ENCODE measurements at regions not wholly inside any gene's neighbourhood (a gene's known extent, or its start where the extent isn't known, plus 50 kb on each side); places are given as distances from the start of the nearest gene placed in this dataset.

GRCh38 chr10:120110196-120110595 is 217.7 kb downstream of the SEC23IP start:
- H3K4me1 ChIP-seq (ENCODE audit: insufficient read depth, low read length) = no peaks in the 10 kb centered on the region
- no peaks in the 10 kb centered on the region for H3K9me3 ChIP-seq (ENCODE audit: control insufficient read depth, insufficient read depth, low read length)
- H3K9ac ChIP-seq (ENCODE audit: low read depth, low read length) = no peak overlapping the region
- H3K36me3 ChIP-seq (ENCODE audit: insufficient read depth, low read length) = no peaks in the 10 kb centered on the region

GRCh38 chr10:120111628-120112027 is 219.1 kb downstream of the SEC23IP start:
- Histone ChIP-seq H3K9ac (ENCODE audit: low read depth, low read length) (no peak overlapping the region), H3K36me3 (ENCODE audit: insufficient read depth, low read length) (no peaks in the 10 kb centered on the region), H3K9me3 (ENCODE audit: control insufficient read depth, insufficient read depth, low read length) (no peaks in the 10 kb centered on the region), H3K4me1 (ENCODE audit: insufficient read depth, low read length) (no peaks in the 10 kb centered on the region)

DNA sequence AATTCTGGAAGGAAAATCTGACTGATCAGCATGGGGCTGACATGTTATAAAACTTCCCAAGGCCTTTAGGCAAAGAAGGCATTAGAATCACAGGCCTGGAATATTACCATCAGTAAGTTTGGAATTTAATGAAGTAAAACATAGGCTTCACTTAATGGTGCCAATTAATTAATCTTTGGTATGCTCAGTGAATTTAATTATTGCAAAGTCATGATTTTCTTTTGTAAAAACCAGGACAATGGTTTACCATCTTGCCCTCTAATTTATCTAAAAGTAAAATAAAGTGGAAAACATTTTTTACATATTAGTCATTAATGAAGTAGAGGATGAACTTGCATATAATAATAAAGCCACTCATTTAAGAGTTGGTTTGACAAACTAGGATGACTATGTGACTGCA is 220.3 kb downstream of the SEC23IP start:
- Histone ChIP-seq H3K4me1 (ENCODE audit: insufficient read depth, low read length) (no peaks in the 10 kb centered on the region), H3K9ac (ENCODE audit: low read depth, low read length) (no peak overlapping the region), H3K9me3 (ENCODE audit: control insufficient read depth, insufficient read depth, low read length) (no peaks in the 10 kb centered on the region), H3K36me3 (ENCODE audit: insufficient read depth, low read length) (no peaks in the 10 kb centered on the region)

GRCh38 chr10:120115959-120116358 is 223.4 kb downstream of the SEC23IP start:
- H3K36me3 ChIP-seq (ENCODE audit: insufficient read depth, low read length) = no peaks in the 10 kb centered on the region
- no peaks in the 10 kb centered on the region for H3K9me3 ChIP-seq (ENCODE audit: control insufficient read depth, insufficient read depth, low read length)
- no peaks in the 10 kb centered on the region for H3K4me1 ChIP-seq (ENCODE audit: insufficient read depth, low read length)
- no peak overlapping the region for H3K9ac ChIP-seq (ENCODE audit: low read depth, low read length)

DNA sequence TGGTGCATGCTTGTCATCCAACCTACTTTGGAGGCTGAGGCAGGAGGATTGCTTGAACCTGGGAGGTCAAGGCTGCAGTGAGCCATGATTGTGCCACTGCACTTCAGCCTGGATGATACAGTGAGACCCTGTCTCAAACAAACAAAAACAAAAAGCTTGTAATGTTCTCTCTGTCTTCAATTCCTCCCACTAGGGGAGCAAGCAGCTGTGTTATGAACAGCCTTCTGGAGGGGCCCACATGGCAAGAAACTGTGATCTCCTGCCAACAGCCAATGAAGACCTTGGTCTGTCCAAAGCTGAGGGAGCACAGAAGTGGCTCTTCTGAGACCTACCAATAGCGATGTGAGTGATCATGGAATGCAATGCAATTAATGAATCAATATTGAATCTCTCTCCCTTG is 229.2 kb downstream of the SEC23IP start:
- Histone ChIP-seq H3K4me1 (ENCODE audit: insufficient read depth, low read length) (no peaks in the 10 kb centered on the region), H3K9me3 (ENCODE audit: control insufficient read depth, insufficient read depth, low read length) (no peaks in the 10 kb centered on the region), H3K36me3 (ENCODE audit: insufficient read depth, low read length) (no peaks in the 10 kb centered on the region), H3K9ac (ENCODE audit: low read depth, low read length) (no peak overlapping the region)

GRCh38 chr10:120131183-120131582 is 238.7 kb downstream of the SEC23IP start:
- no peak overlapping the region for H3K9ac ChIP-seq (ENCODE audit: low read depth, low read length)
- H3K9me3 ChIP-seq (ENCODE audit: control insufficient read depth, insufficient read depth, low read length) = no peaks in the 10 kb centered on the region
- no peaks in the 10 kb centered on the region for H3K4me1 ChIP-seq (ENCODE audit: insufficient read depth, low read length)
- H3K36me3 ChIP-seq (ENCODE audit: insufficient read depth, low read length) = no peaks in the 10 kb centered on the region

- H3K4me1 ChIP-seq (ENCODE audit: insufficient read depth, low read length) = no peaks in the 10 kb centered on the region
- H3K9me3 ChIP-seq (ENCODE audit: control insufficient read depth, insufficient read depth, low read length) = no peaks in the 10 kb centered on the region
- no peaks in the 10 kb centered on the region for H3K36me3 ChIP-seq (ENCODE audit: insufficient read depth, low read length)
- no peak overlapping the region for H3K9ac ChIP-seq (ENCODE audit: low read depth, low read length)
These were observed 240.3 kb downstream of the SEC23IP start for GRCh38 chr10:120132811-120133210.

- Histone ChIP-seq H3K4me1 (ENCODE audit: insufficient read depth, low read length) (no peaks in the 10 kb centered on the region), H3K9me3 (ENCODE audit: control insufficient read depth, insufficient read depth, low read length) (no peaks in the 10 kb centered on the region), H3K36me3 (ENCODE audit: insufficient read depth, low read length) (no peaks in the 10 kb centered on the region), H3K9ac (ENCODE audit: low read depth, low read length) (no peak overlapping the region)
These were observed 246.2 kb downstream of the SEC23IP start for GRCh38 chr10:120138689-120139088.

GRCh38 chr10:120145107-120145506 is 252.6 kb downstream of the SEC23IP start:
- Histone ChIP-seq H3K4me1 (ENCODE audit: insufficient read depth, low read length) (no peaks in the 10 kb centered on the region), H3K36me3 (ENCODE audit: insufficient read depth, low read length) (no peaks in the 10 kb centered on the region), H3K9ac (ENCODE audit: low read depth, low read length) (no peak overlapping the region), H3K9me3 (ENCODE audit: control insufficient read depth, insufficient read depth, low read length) (no peaks in the 10 kb centered on the region)

DNA sequence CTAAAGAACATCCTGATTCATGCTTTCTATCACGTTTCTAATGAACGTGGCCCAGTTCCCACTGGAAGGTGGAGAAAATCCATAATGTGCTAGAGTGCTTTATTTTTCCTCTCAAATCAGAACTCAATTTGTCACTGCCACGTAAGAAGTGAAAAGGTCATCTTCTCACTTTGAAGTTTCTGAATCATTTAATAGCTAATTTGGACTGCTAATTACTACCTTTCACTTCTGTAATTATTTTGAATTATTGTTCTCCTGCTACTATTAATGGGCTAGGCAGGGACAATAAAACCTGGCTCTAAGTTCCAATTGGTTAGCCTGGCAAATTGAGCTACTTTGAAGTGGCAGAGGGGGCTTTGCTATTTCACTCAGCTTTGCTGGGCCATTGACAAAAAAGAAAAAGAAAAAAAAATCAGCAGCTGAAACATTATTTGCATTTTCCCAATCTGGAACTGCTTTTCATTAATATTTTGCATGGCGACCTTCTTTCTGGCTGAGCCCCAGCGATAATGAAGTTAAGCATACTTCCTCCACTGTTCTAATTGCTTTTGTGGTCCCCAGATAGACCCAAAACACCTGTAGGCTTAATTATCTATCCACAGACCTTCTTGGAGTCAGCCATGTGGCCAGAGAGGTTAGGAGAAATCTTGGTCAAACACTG is 264.2 kb downstream of the SEC23IP start:
- Histone ChIP-seq H3K9me3 (ENCODE audit: control insufficient read depth, insufficient read depth, low read length) (no peaks in the 10 kb centered on the region; the same call in 1 of the 2 replicates), H3K4me1 (ENCODE audit: insufficient read depth, low read length) (no peaks in the 10 kb centered on the region), H3K9ac (ENCODE audit: low read depth, low read length) (no peak overlapping the region)

GRCh38 chr10:120161111-120161510 is 268.6 kb downstream of the SEC23IP start:
- no peaks in the 10 kb centered on the region for H3K36me3 ChIP-seq (ENCODE audit: insufficient read depth, low read length)

More for the DNA sequence above, 264.2 kb downstream of the SEC23IP start:
- H3K36me3 ChIP-seq (ENCODE audit: insufficient read depth, low read length) = no peaks in the 10 kb centered on the region

DNA sequence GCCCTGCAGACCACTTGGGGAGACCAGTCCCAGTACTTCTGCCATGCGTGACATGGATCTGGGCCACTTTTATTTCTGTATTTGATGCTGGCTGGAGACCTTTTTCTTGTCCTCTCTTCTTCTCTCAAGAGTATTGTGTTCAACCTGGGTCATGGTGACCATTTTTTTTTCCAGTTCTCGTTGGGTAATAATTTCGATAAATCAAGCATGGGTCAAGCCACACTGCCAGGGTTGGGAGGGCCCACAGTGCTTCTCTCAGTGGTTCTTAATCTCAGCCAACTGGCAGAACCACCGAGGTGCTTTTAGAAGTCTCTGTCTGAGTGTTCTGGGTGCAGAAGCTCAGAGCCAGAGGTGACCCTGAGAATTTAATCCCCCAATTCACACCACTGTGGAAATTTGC is 269.9 kb downstream of the SEC23IP start:
- no peak overlapping the region for H3K9ac ChIP-seq (ENCODE audit: low read depth, low read length)
- H3K9me3 ChIP-seq (ENCODE audit: control insufficient read depth, insufficient read depth, low read length) = peaks cover 3% of the 10 kb centered on the region
- H3K4me1 ChIP-seq (ENCODE audit: insufficient read depth, low read length) = no peaks in the 10 kb centered on the region
- no peaks in the 10 kb centered on the region for H3K36me3 ChIP-seq (ENCODE audit: insufficient read depth, low read length)

More at GRCh38 chr10:120161111-120161510, 268.6 kb downstream of the SEC23IP start:
- H3K9me3 ChIP-seq (ENCODE audit: control insufficient read depth, insufficient read depth, low read length) = peaks cover 3% of the 10 kb centered on the region
- no peak overlapping the region for H3K9ac ChIP-seq (ENCODE audit: low read depth, low read length)
- no peaks in the 10 kb centered on the region for H3K4me1 ChIP-seq (ENCODE audit: insufficient read depth, low read length)

GRCh38 chr10:120172356-120172755 is 279.8 kb downstream of the SEC23IP start:
- Histone ChIP-seq H3K4me1 (ENCODE audit: insufficient read depth, low read length) (peaks cover 3% of the 10 kb centered on the region; the same call in 1 of the 2 replicates), H3K9me3 (ENCODE audit: control insufficient read depth, insufficient read depth, low read length) (no peaks in the 10 kb centered on the region), H3K36me3 (ENCODE audit: insufficient read depth, low read length) (no peaks in the 10 kb centered on the region), H3K9ac (ENCODE audit: low read depth, low read length) (no peak overlapping the region)

GRCh38 chr10:120174491-120174890 is 282.0 kb downstream of the SEC23IP start:
- Histone ChIP-seq H3K9ac (ENCODE audit: low read depth, low read length) (no peak overlapping the region), H3K36me3 (ENCODE audit: insufficient read depth, low read length) (no peaks in the 10 kb centered on the region), H3K9me3 (ENCODE audit: control insufficient read depth, insufficient read depth, low read length) (no peaks in the 10 kb centered on the region), H3K4me1 (ENCODE audit: insufficient read depth, low read length) (peaks cover 3% of the 10 kb centered on the region; the same call in 1 of the 2 replicates)

DNA sequence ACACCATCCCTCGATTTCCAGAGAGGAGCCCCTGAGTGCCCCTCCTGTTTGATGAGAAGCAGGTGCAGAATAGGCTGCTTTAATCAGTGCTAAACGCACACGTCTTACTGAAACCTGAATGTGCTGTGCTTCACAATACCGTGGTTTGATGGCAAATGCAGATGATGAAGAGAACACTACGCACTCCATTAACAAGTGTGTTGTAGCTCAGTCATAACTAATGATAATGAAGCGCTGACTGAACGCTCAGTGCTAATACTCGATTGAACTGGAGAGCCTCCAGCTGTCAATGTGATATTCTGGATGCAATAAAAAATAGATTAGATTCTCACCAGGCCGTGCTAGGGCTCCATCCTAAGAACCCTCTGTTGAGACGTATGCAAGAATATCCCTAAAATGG is 279.7 kb upstream of the PLPP4 start:
- Histone ChIP-seq H3K9ac (ENCODE audit: low read depth, low read length) (no peak overlapping the region), H3K4me1 (ENCODE audit: insufficient read depth, low read length) (peaks cover 3% of the 10 kb centered on the region; the same call in 1 of the 2 replicates)

More for the DNA sequence above, 279.7 kb upstream of the PLPP4 start:
- Histone ChIP-seq H3K36me3 (ENCODE audit: insufficient read depth, low read length) (no peaks in the 10 kb centered on the region), H3K9me3 (ENCODE audit: control insufficient read depth, insufficient read depth, low read length) (no peaks in the 10 kb centered on the region)

All from ES-I3 (cell line).